B cell (primary cell): ENCODE measurements at regions not wholly inside any gene's neighbourhood (a gene's known extent, or its start where the extent isn't known, plus 50 kb on each side); places are given as distances from the start of the nearest gene placed in this dataset.

ENCODE experiments used
- CTCF ChIP-seq: fragments of 200-600 bp; IDR thresholded peaks from one replicate; pipeline ENCODE4 v1.8.0; 2022; ENCODE audit warnings: antibody characterized with exemption, mild to moderate bottlenecking
- EZH2 ChIP-seq: IDR thresholded peaks from 2 replicates; pipeline ENCODE4 v1.6.1; 2012; ENCODE audit warnings: borderline replicate concordance, low read depth, mild to moderate bottlenecking, moderate library complexity, low read length; ENCODE audit not compliant: insufficient read depth, poor library complexity, severe bottlenecking

- TF ChIP-seq CTCF (no peak), EZH2 (no peak)
Measured at GRCh38 chr3:111336511-111336910, 205.5 kb upstream of the CD96 start.
